ENCODE measurements at regions not wholly inside any gene's neighbourhood (a gene's known extent, or its start where the extent isn't known, plus 50 kb on each side); places are given as distances from the start of the nearest gene placed in this dataset.

GRCh38 chr1:147851149-147851548 lies 51.4 kb upstream of the GJA8 start:
- DNase-seq (ENCODE audit: insufficient read length, low spot score) (no peak), FAIRE-seq (no peak)

GRCh38 chr1:147852706-147853225 lies 49.8 kb upstream of the GJA8 start:
- DNase-seq (ENCODE audit: insufficient read length, low spot score) = no peak
- FAIRE-seq = no peak

All from GM19239 (cell line).